Thoracic aorta (tissue), 2 donors: ENCODE measurements at regions not wholly inside any gene's neighbourhood (a gene's known extent, or its start where the extent isn't known, plus 50 kb on each side); places are given as distances from the start of the nearest gene placed in this dataset.
"Not testable (repeated sequence)": the region's sequence is repeated elsewhere in the genome, so short reads cannot be mapped to it uniquely, and the experiment has no call there.

Experiments used
- ATAC-seq: fragments of 150-250 bp; one replicate; pipeline ENCODE4 v1.8.0; 2017; ENCODE audit warnings: low read depth; ENCODE audit not compliant: insufficient number of reproducible peaks, low FRiP score
- DNase-seq: peaks from one replicate; pipeline ENCODE4 v3.0.0-alpha.2; 2020; ENCODE audit warnings: low spot score
- H3K27ac ChIP-seq, 2 donors: fragments of 200-600 bp; sonication (generic); 1 replicate in 1 of 2; 2 replicates in 1 of 2; pipeline ENCODE4 v1.5.1; 2016; ENCODE audit warnings: mild to moderate bottlenecking in 2 of 2, moderate library complexity in 2 of 2
- H3K27me3 ChIP-seq: fragments of 200-600 bp; sonication (generic); replicated peaks from 2 replicates; pipeline ENCODE4 v1.6.0; 2016; ENCODE audit warnings: mild to moderate bottlenecking; ENCODE audit not compliant: insufficient read depth
- H3K36me3 ChIP-seq: fragments of 200-600 bp; sonication (generic); one replicate; pipeline ENCODE4 v1.5.1; 2016
- H3K4me1 ChIP-seq, 2 donors: fragments of 200-600 bp; sonication (generic); 1 replicate in 1 of 2; 2 replicates in 1 of 2; pipeline versions ENCODE4 v1.5.1 to v1.6.0; 2016; ENCODE audit warnings: low read depth in 2 of 2, mild to moderate bottlenecking in 1 of 2; ENCODE audit not compliant: control insufficient read depth in 1 of 2
- H3K4me3 ChIP-seq: fragments of 200-600 bp; sonication (generic); 2 replicates; pipeline ENCODE4 v1.5.1; 2016; ENCODE audit warnings: mild to moderate bottlenecking
- H3K9me3 ChIP-seq: fragments of 200-600 bp; sonication (generic); 2 replicates; pipeline ENCODE4 v1.5.1; 2016
- TF ChIP-seq, protein P1 (sequence below): fragments of 200-600 bp; sonication (generic); IDR thresholded peaks from one replicate; pipeline ENCODE4 v1.5.1; 2019; ENCODE audit warnings: antibody characterized with exemption

DNA sequence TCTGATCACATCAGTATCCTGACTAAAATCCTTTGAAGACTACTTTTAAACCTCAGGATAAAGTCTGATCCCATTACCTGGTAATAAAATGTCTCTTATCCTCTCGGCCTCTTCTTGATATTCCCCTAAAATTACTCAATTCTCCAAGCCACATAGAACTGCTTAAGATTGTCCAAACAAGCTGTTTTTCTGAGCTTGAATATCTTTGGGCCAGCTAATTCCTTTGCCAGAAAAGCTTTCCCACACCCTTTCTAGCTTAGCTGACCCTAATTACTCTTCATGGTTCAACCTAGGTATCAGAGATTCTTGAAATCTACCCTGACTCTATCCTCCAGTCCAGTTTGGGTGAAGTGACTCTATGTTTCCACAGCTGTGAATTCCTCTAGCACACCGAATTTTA is 328.6 kb downstream of the CRPPA start:
- Histone ChIP-seq H3K27ac (no peak overlapping the region), H3K36me3 (no peaks in the 10 kb centered on the region), H3K27me3 (no peaks in the 10 kb centered on the region), H3K4me3 (no peak overlapping the region), H3K4me1 (peaks cover 7 to 24% of the 10 kb centered on the region in 2 donors), H3K9me3 (no peaks in the 10 kb centered on the region)
- no peak for ATAC-seq
- TF ChIP-seq, protein P1, sequence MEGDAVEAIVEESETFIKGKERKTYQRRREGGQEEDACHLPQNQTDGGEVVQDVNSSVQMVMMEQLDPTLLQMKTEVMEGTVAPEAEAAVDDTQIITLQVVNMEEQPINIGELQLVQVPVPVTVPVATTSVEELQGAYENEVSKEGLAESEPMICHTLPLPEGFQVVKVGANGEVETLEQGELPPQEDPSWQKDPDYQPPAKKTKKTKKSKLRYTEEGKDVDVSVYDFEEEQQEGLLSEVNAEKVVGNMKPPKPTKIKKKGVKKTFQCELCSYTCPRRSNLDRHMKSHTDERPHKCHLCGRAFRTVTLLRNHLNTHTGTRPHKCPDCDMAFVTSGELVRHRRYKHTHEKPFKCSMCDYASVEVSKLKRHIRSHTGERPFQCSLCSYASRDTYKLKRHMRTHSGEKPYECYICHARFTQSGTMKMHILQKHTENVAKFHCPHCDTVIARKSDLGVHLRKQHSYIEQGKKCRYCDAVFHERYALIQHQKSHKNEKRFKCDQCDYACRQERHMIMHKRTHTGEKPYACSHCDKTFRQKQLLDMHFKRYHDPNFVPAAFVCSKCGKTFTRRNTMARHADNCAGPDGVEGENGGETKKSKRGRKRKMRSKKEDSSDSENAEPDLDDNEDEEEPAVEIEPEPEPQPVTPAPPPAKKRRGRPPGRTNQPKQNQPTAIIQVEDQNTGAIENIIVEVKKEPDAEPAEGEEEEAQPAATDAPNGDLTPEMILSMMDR, result no peak
- no peak for DNase-seq

DNA sequence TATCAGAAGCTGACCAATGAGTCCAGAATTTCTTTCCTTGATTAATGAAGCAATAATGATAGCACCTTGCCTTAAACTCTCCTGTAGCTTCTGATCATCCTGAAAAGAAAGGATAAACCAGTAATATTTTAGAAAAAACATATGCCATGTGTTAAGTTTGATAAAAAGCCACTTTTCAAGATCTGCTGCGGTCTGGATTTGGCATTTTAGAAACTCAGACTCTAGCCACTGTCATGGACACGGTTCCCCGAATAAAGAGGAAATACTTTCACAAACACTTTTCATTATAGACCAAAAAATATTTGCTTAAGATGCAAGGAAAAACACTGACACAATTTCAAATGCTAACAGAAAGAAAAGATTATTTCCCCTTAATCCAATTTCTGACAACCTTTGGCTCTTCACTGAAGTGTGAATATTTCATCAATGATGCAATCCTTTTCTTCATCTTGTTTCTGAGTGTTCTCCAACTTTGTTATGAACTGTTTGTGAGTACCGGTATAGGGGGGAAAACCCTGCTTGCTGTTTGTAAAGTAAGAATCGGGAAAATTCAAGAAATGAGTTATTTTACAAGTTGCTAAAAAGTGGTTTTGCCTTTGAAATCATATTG is 329.5 kb downstream of the CRPPA start:
- Histone ChIP-seq H3K36me3 (no peaks in the 10 kb centered on the region), H3K27me3 (no peaks in the 10 kb centered on the region), H3K9me3 (no peaks in the 10 kb centered on the region), H3K4me1 (peaks cover 7 to 24% of the 10 kb centered on the region in 2 donors), H3K4me3 (no peak overlapping the region), H3K27ac (no peak overlapping the region)
- ATAC-seq (no peak), DNase-seq (no peak)
- TF ChIP-seq, protein P1, result no peak

DNA sequence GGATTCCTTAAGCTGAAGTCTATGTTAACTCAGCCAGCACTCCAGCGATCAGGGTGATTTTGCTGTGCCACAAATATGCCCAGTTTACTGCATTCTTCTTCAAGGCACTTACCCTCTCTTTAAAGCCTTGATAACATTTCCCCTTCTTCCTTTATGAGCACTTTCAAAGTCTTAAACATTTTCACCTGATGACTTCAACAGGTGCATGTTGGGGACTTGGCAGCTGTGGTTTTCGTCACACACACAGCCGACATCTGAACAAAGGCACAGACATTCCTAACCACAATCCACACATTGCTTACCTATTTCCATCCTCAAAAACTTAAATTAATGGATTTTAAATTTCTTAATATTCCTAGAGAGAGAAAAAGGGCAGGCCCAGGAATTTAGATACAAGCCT is 331.5 kb downstream of the CRPPA start:
- TF ChIP-seq, protein P1, result no peak
- no peaks in the 10 kb centered on the region for H3K27me3 ChIP-seq
- no peaks in the 10 kb centered on the region for H3K36me3 ChIP-seq
- ATAC-seq (no peak), DNase-seq (no peak)
- H3K4me1 ChIP-seq, result peaks cover 0 to 11% of the 10 kb centered on the region in 2 donors
- H3K27ac ChIP-seq, result no peak overlapping the region
- no peak overlapping the region for H3K4me3 ChIP-seq
- no peaks in the 10 kb centered on the region for H3K9me3 ChIP-seq

DNA sequence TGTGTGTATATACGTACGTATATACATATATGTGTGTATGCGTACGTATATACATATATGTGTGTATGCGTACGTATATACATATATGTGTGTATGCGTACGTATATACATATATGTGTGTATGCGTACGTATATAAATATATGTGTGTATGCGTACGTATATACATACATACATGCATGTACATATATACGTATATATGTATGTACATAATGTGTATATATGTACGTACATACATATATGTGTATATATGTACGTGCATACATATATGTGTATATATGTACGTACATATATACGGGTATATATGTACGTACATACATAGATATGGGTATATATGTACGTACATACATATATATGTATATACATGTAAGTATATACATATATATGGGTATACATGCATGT is 332.1 kb downstream of the CRPPA start:
- Histone ChIP-seq H3K36me3 (no peaks in the 10 kb centered on the region), H3K4me1 (peaks cover 0 to 9% of the 10 kb centered on the region in 2 donors), H3K4me3 (no peak overlapping the region), H3K27me3 (no peaks in the 10 kb centered on the region), H3K9me3 (no peaks in the 10 kb centered on the region), H3K27ac (no peak overlapping the region)
- TF ChIP-seq, protein P1, result no peak
- ATAC-seq, result no peak
- DNase-seq, result no peak

DNA sequence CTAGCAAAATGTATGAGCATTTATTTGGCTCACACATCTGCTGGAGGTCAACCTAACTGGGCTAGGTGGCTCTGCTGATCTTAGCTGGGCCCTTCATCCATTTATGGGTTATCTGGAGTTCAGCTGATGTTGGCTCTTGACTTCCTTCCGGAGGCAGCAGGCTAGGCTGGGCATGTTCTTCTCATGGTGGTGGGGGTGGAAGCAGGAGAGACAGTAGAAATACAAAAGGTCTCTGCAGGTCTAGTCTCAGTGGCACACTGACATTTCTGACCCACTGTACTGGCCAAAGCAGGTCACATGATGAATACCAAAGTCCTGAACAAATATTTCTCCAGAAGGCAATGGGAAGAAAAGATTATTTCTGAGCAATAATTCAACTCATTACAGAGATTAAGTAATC is 334.6 kb downstream of the CRPPA start:
- DNase-seq (no peak), ATAC-seq (no peak)
- TF ChIP-seq, protein P1, result no peak
- no peak overlapping the region for H3K27ac ChIP-seq
- H3K27me3 ChIP-seq, result no peaks in the 10 kb centered on the region
- no peaks in the 10 kb centered on the region for H3K9me3 ChIP-seq
- peaks cover 0 to 5% of the 10 kb centered on the region in 2 donors for H3K4me1 ChIP-seq
- no peaks in the 10 kb centered on the region for H3K36me3 ChIP-seq
- no peak overlapping the region for H3K4me3 ChIP-seq

DNA sequence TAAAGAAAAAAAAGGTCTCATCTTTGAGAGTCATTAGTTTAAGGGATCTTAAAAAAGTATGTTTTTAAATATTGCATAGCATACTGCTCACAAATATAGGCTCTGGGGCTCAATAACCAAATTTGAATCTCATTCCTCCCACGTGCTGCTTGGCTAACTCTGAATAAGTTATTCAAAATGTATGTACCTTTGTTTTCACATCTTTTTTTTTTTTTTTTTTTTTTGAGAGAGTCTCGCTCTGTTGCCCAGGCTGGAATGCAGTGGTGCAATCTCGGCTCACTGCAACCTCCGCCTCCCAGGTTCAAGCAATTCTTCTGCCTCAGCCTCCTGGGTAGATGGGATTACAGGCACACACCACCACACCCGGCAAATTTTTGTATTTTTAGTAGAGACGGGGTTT is 335.6 kb downstream of the CRPPA start:
- not testable (repeated sequence) for H3K27ac ChIP-seq, H3K9me3 ChIP-seq, H3K4me1 ChIP-seq, DNase-seq, H3K36me3 ChIP-seq, ATAC-seq, H3K4me3 ChIP-seq, H3K27me3 ChIP-seq
